H1 (cell line): ENCODE measurements at regions not wholly inside any gene's neighbourhood (a gene's known extent, or its start where the extent isn't known, plus 50 kb on each side); places are given as distances from the start of the nearest gene placed in this dataset.
A peak's percentile ranks its signal among the peaks of the same experiment; 100 is the strongest.

Experiments
- CTCF ChIA-PET: fragments of 300-600 bp; sonication (Branson Sonifier 250); formaldehyde crosslinking; loops from one replicate; lab custom pipeline; 2021; ENCODE audit not compliant: partially characterized antibody; lab: Charles Lee
- POLR2A ChIA-PET: fragments of 300-600 bp; sonication (Branson Sonifier 250); formaldehyde crosslinking; loops from one replicate; lab custom pipeline; 2021; ENCODE audit warnings: inconsistent platforms; ENCODE audit not compliant: partially characterized antibody; lab: Charles Lee
- DNase-seq, 2 experiments: peaks; one replicate each; pipeline versions ENCODE4 v3.0.0 to v3.0.0-alpha.2; 2010 to 2022; ENCODE audit warnings: low spot score in 2 of 2, low read depth in 1 of 2, mixed read lengths in 1 of 2
- FAIRE-seq: peaks from 2 replicates; lab custom pipeline; 2011; peaks lifted over from hg19 to GRCh38; lab: Jason Lieb, UNC
- H2AFZ ChIP-seq: 2 replicates; pipeline ENCODE4 v1.8.1; 2012; ENCODE audit warnings: low read length, inconsistent platforms
- H2AK5ac ChIP-seq: 2 replicates; pipeline ENCODE4 v1.6.1; 2013; ENCODE audit warnings: low read depth, low read length
- H2BK120ac ChIP-seq: replicated peaks from 2 replicates; pipeline ENCODE3; 2013; ENCODE audit warnings: low read depth, low read length, inconsistent platforms
- H2BK12ac ChIP-seq: 2 replicates; pipeline ENCODE4 v1.6.1; 2013; ENCODE audit warnings: low read depth, low read length
- H2BK15ac ChIP-seq: 2 replicates; pipeline ENCODE4 v1.6.1; 2013; ENCODE audit warnings: low read length
- H2BK20ac ChIP-seq: 2 replicates; pipeline ENCODE4 v1.6.1; 2013; ENCODE audit warnings: low read length
- H2BK5ac ChIP-seq: 2 replicates; pipeline ENCODE4 v1.6.1; 2013; ENCODE audit warnings: low read depth, low read length
- H3K14ac ChIP-seq: 2 replicates; pipeline ENCODE4 v1.6.1; 2013; ENCODE audit warnings: inconsistent platforms; ENCODE audit not compliant: insufficient read length
- H3K18ac ChIP-seq: 2 replicates; pipeline ENCODE4 v1.6.1; 2013; ENCODE audit warnings: low read length; ENCODE audit errors: extremely low read depth
- H3K23ac ChIP-seq: 2 replicates; pipeline ENCODE4 v1.6.1; 2013; ENCODE audit warnings: inconsistent platforms; ENCODE audit not compliant: insufficient read length
- H3K23me2 ChIP-seq: 2 replicates; pipeline ENCODE4 v1.6.1; 2013; ENCODE audit warnings: low read depth, low read length
- H3K27ac ChIP-seq: 2 replicates; pipeline ENCODE4 v1.6.1; 2011; ENCODE audit warnings: low read depth, low read length, inconsistent platforms
- H3K27me3 ChIP-seq, 4 experiments: replicated peaks in 1 of 4; 1 replicate in 1 of 4; 2 replicates in 3 of 4; pipeline versions ENCODE4 v1.6.1 to v1.8.1; 2011 to 2013; ENCODE audit warnings: low read length in 3 of 4, mild to moderate bottlenecking in 3 of 4, inconsistent platforms in 2 of 4, mixed read lengths in 2 of 4, moderate library complexity in 1 of 4; ENCODE audit not compliant: control insufficient read depth in 3 of 4, insufficient read depth in 3 of 4; ENCODE audit errors: extremely low read depth in 1 of 4
- H3K36me3 ChIP-seq, 4 experiments: 2 replicates each; pipeline versions ENCODE4 v1.6.1 to v1.8.1; 2011 to 2013; ENCODE audit warnings: mild to moderate bottlenecking in 4 of 4, low read length in 3 of 4, moderate library complexity in 2 of 4, control low read depth in 1 of 4, inconsistent platforms in 1 of 4; ENCODE audit not compliant: insufficient read depth in 4 of 4, control insufficient read depth in 2 of 4
- H3K4ac ChIP-seq: replicated peaks from 2 replicates; pipeline ENCODE3; 2013; ENCODE audit warnings: low read length, low read depth, mixed read lengths, inconsistent platforms; ENCODE audit not compliant: insufficient read length
- H3K4me1 ChIP-seq, 4 experiments: replicated peaks in 1 of 4; 1 replicate in 1 of 4; 2 replicates in 3 of 4; pipeline versions ENCODE4 v1.6.1 to v1.8.1; 2011 to 2013; ENCODE audit warnings: low read length in 3 of 4, inconsistent platforms in 2 of 4, mixed read lengths in 1 of 4; ENCODE audit not compliant: insufficient read depth in 4 of 4, control insufficient read depth in 3 of 4
- H3K4me2 ChIP-seq, 2 experiments: 2 replicates each; pipeline versions ENCODE4 v1.6.1 to v1.8.1; 2011 to 2013; ENCODE audit warnings: low read depth in 2 of 2, low read length in 2 of 2, control low read depth in 1 of 2, inconsistent platforms in 1 of 2, mild to moderate bottlenecking in 1 of 2; ENCODE audit not compliant: insufficient read depth in 1 of 2
- H3K4me3 ChIP-seq, 4 experiments: fragments of 200-600, 300-600 bp in 1 of 4; sonication (generic), shearing (Covaris generic), sonication (Bioruptor Twin) in 1 of 4; 2 replicates each; pipeline versions ENCODE4 v1.5.1 to v1.8.1; 2011 to 2016; ENCODE audit warnings: low read length in 4 of 4, low read depth in 3 of 4, control low read depth in 2 of 4, inconsistent platforms in 2 of 4, mild to moderate bottlenecking in 2 of 4, mixed read lengths in 1 of 4, moderate library complexity in 1 of 4; ENCODE audit not compliant: insufficient read depth in 2 of 4; ENCODE audit errors: extremely low read depth in 1 of 4
- H3K56ac ChIP-seq: replicated peaks from 2 replicates; pipeline ENCODE3; 2013; ENCODE audit warnings: low read depth, mild to moderate bottlenecking, mixed read lengths, low read length, inconsistent platforms; ENCODE audit not compliant: insufficient read length
- H3K79me1 ChIP-seq: 2 replicates; pipeline ENCODE4 v1.6.1; 2013; ENCODE audit warnings: low read depth, low read length, control low read depth
- H3K79me2 ChIP-seq, 2 experiments: 2 replicates each; pipeline versions ENCODE4 v1.6.1 to v1.8.1; 2012 to 2013; ENCODE audit warnings: low read length in 2 of 2, mild to moderate bottlenecking in 2 of 2, inconsistent platforms in 1 of 2; ENCODE audit not compliant: insufficient read depth in 2 of 2, control insufficient read depth in 1 of 2
- H3K9ac ChIP-seq, 4 experiments: replicated peaks in 1 of 4; 1 replicate in 1 of 4; 2 replicates in 3 of 4; pipeline versions ENCODE4 v1.6.1 to v1.8.1; 2011 to 2013; ENCODE audit warnings: low read depth in 3 of 4, low read length in 3 of 4, control low read depth in 2 of 4, mild to moderate bottlenecking in 2 of 4, moderate library complexity in 2 of 4, inconsistent platforms in 1 of 4; ENCODE audit errors: extremely low read depth in 1 of 4
- H3K9me3 ChIP-seq, 2 experiments: 2 replicates each; pipeline versions ENCODE4 v1.6.1 to v1.8.1; 2012 to 2013; ENCODE audit warnings: mild to moderate bottlenecking in 2 of 2, moderate library complexity in 2 of 2, control low read depth in 1 of 2, inconsistent platforms in 1 of 2, low read depth in 1 of 2, low read length in 1 of 2, mixed read lengths in 1 of 2; ENCODE audit not compliant: insufficient read depth in 2 of 2
- H4K20me1 ChIP-seq, 2 experiments: replicated peaks in 1 of 2; 2 replicates each; pipeline versions ENCODE3 to v1.8.1; 2011 to 2013; ENCODE audit warnings: inconsistent platforms in 2 of 2, low read length in 2 of 2, mild to moderate bottlenecking in 1 of 2; ENCODE audit not compliant: insufficient read depth in 2 of 2, control insufficient read depth in 1 of 2
- H4K5ac ChIP-seq: 2 replicates; pipeline ENCODE4 v1.6.1; 2013; ENCODE audit warnings: low read length, low read depth, mixed read lengths, inconsistent platforms; ENCODE audit not compliant: insufficient read length
- H4K8ac ChIP-seq: 2 replicates; pipeline ENCODE4 v1.8.0; 2013; ENCODE audit warnings: mild to moderate bottlenecking, moderate library complexity, low read length, inconsistent platforms; ENCODE audit not compliant: insufficient read depth; ENCODE audit errors: extremely low read depth
- H4K91ac ChIP-seq: replicated peaks from 2 replicates; pipeline ENCODE3; 2013; ENCODE audit warnings: low read length, mixed read lengths, inconsistent platforms; ENCODE audit not compliant: insufficient read length
- POLR2AphosphoS5 ChIP-seq: IDR thresholded peaks from 2 replicates; pipeline ENCODE4 v1.6.1; 2011; ENCODE audit warnings: low read depth, low read length
- WGBS, 2 experiments: shearing (Covaris generic) in 1 of 2; methylation state at CpG; one replicate each; pipeline versions ENCODE4 v1.1.6 to v1.1.7; 2013 to 2015; ENCODE audit warnings: low lambda C conversion rate in 2 of 2, mixed read lengths in 2 of 2, inconsistent platforms in 1 of 2, low coverage in 1 of 2, missing lambda C conversion rate in 1 of 2; ENCODE audit not compliant: insufficient replicate concordance in 2 of 2, insufficient coverage in 1 of 2, insufficient read length in 1 of 2; ENCODE audit errors: extremely low coverage in 1 of 2, missing lambda C conversion rate in 1 of 2; 5-methylcytosine and 5-hydroxymethylcytosine counted together
- TF ChIP-seq, protein P1 (sequence below), 3 experiments: IDR thresholded peaks; 1 replicate in 2 of 3; 2 replicates in 1 of 3; pipeline versions ENCODE4 v1.5.1 to v1.6.1; 2011; ENCODE audit warnings: low read length in 3 of 3, mild to moderate bottlenecking in 3 of 3, inconsistent platforms in 2 of 3, low read depth in 1 of 3, moderate library complexity in 1 of 3; ENCODE audit not compliant: insufficient read depth in 1 of 3; ENCODE audit errors: control extremely low read depth in 1 of 3

DNA sequence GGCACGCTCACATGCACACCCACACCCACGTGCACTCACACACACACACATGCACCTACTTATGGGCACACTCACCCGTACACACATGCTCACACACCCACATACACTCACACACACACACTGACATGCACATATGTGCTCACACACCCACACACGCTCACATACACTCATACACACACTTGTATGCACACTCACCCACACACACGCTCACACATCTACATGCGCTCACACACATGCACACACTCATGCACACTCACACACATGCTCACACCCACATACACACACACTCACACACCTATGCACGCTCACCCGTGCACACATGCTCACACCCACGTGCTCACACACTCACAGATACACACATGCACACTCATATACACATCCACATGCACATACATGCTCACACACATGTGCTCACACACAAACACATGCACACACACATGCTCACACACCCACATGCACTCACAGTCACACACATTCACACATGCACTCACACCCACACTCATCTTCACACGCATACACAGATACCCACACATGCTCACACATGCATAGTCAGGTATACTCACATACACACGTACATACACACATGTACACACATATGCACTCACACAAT lies 138.3 kb downstream of the OLFM1 start:
- peaks cover 0 to 11% of the 10 kb centered on the region in 2 experiments for H4K20me1 ChIP-seq
- ChIA-PET CTCF (interaction anchor here (1.0 to 1.3 kb wide), 2 partner anchors 120 to 137 kb away, joined by 3 to 4 read pairs; no protein-coding TSS in a partner anchor), POLR2A (no interaction called here)

More for the DNA sequence above, 138.3 kb downstream of the OLFM1 start:
- Histone ChIP-seq H3K56ac (no peak overlapping the region), H3K14ac (no peak overlapping the region), H3K4me1 (peaks cover 2 to 24% (median 19%) of the 10 kb centered on the region in 4 experiments), H4K91ac (peak overlapping the region; percentile 79), H2BK12ac (peak overlapping the region; percentile 2; the same call in 1 of the 2 replicates), H3K79me1 (no peaks in the 10 kb centered on the region), H3K36me3 (no peaks in the 10 kb centered on the region; a peak in 1 of 8 replicates), H3K4ac (peak overlapping the region; percentile 63), H3K18ac (no peak overlapping the region), H2AFZ (no peak overlapping the region), H3K4me3 (no peak overlapping the region), H2BK15ac (peak overlapping the region; percentile 61; the same call in 1 of the 2 replicates), H3K79me2 (no peaks in the 10 kb centered on the region), H3K23ac (no peak overlapping the region), H4K5ac (no peak overlapping the region), H2AK5ac (peak overlapping the region; percentile 98), H2BK5ac (peak overlapping the region; percentile 57), H3K27me3 (no peaks in the 10 kb centered on the region; a peak in 1 of 7 replicates), H3K9ac (no peak overlapping the region), H3K27ac (no peak overlapping the region; the same call in 1 of the 2 replicates)
- FAIRE-seq (no peak), DNase-seq (no peak)
- no peak for TF ChIP-seq POLR2AphosphoS5
- TF ChIP-seq, protein P1, sequence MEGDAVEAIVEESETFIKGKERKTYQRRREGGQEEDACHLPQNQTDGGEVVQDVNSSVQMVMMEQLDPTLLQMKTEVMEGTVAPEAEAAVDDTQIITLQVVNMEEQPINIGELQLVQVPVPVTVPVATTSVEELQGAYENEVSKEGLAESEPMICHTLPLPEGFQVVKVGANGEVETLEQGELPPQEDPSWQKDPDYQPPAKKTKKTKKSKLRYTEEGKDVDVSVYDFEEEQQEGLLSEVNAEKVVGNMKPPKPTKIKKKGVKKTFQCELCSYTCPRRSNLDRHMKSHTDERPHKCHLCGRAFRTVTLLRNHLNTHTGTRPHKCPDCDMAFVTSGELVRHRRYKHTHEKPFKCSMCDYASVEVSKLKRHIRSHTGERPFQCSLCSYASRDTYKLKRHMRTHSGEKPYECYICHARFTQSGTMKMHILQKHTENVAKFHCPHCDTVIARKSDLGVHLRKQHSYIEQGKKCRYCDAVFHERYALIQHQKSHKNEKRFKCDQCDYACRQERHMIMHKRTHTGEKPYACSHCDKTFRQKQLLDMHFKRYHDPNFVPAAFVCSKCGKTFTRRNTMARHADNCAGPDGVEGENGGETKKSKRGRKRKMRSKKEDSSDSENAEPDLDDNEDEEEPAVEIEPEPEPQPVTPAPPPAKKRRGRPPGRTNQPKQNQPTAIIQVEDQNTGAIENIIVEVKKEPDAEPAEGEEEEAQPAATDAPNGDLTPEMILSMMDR (IDR thresholded peaks at IDR 0.05; ENCODE audit: control extremely low read depth in 1 of 3, insufficient read depth in 1 of 3, low read depth in 1 of 3, low read length in 3 of 3) = no peak
- TF ChIP-seq, all 59 proteins: peak for 0
- H2BK20ac ChIP-seq = no peak overlapping the region; the same call in 1 of the 2 replicates
- peaks cover 9% of the 10 kb centered on the region for H3K23me2 ChIP-seq
- H4K8ac ChIP-seq = no peak overlapping the region
- H2BK120ac ChIP-seq = no peak overlapping the region
- 90% methylated on average over 11 of the region's 11 CpGs; no CpG with 5 or more reads in 1 of the 2 experiments for WGBS, 2 experiments
- H3K4me2 ChIP-seq = no peak overlapping the region; a peak in 1 of 4 replicates
- H3K9me3 ChIP-seq = peaks cover 0 to 3% of the 10 kb centered on the region in 2 experiments; a peak in 1 of 4 replicates
